ENCODE measurements at regions not wholly inside any gene's neighbourhood (a gene's known extent, or its start where the extent isn't known, plus 50 kb on each side); places are given as distances from the start of the nearest gene placed in this dataset.
"Not testable (repeated sequence)": the region's sequence is repeated elsewhere in the genome, so short reads cannot be mapped to it uniquely, and the experiment has no call there.

DNA sequence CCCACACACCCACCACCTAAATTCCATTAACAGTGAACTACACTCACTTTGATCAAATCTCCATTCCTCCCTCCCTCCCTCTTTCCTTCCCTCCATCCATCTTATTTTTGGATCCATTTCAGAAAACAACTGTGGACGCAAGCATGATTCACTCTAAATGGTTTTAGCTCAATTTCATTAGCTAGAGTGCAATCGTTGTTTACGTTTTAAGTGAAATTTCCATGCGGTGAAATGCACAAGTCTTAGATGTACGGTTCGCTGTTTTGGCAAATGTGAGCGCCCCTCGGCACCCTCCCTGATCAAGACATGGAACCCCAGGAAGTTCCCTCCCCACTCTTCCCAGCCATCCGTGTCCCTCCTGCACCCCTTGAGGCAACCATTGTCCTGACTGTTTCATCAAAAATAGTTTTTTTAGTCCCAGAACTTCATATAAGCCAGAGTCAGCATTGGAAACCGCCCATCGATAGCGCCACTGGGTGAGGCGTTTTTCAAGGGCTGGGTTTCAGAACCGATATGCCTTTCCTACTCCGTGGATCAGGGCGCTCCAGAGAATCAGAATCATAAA, 215.1 kb downstream of the BANP start:
- not testable (repeated sequence) for TF ChIP-seq POLR2AphosphoS5 (IDR thresholded peaks at IDR 0.05; ENCODE audit: low read depth, low read length); POLR2A (IDR thresholded peaks at IDR 0.05; ENCODE audit: low read depth, low read length); TAF1 (IDR thresholded peaks at IDR 0.05; ENCODE audit: low read depth, low read length); POU2F2 (IDR thresholded peaks at IDR 0.05; ENCODE audit: low read depth, low read length); PAX5 (IDR thresholded peaks at IDR 0.05; ENCODE audit: insufficient read depth, low read length, severe bottlenecking); SPI1 (IDR thresholded peaks at IDR 0.05; ENCODE audit: low read depth, low read length)
